Activated naive CD8-positive, alpha-beta T cell treated with anti-CD3 and anti-CD28 coated beads, Interleukin-2, amount 50 U/mL, for 24 hours (primary cell): ENCODE measurements at regions not wholly inside any gene's neighbourhood (a gene's known extent, or its start where the extent isn't known, plus 50 kb on each side); places are given as distances from the start of the nearest gene placed in this dataset.

Source experiments
- ATAC-seq: fragments of 150-1000 bp; cut with Tn5 transposase; one replicate; pipeline ENCODE4 v1.10.0; 2021
- DNase-seq: peaks from one replicate; pipeline ENCODE4 v3.0.0; 2021
- H3K27ac Mint-ChIP-seq: one replicate; pipeline ENCODE4 v1.8.0; 2021; ENCODE audit warnings: mild to moderate bottlenecking, mixed read lengths
- H3K27me3 Mint-ChIP-seq: one replicate; pipeline ENCODE4 v1.8.0; 2021; ENCODE audit warnings: mixed read lengths
- H3K36me3 Mint-ChIP-seq: one replicate; pipeline ENCODE4 v1.8.0; 2021; ENCODE audit warnings: low read depth, mixed read lengths
- H3K4me1 Mint-ChIP-seq: one replicate; pipeline ENCODE4 v1.8.0; 2021; ENCODE audit warnings: mixed read lengths
- H3K4me3 Mint-ChIP-seq: one replicate; pipeline ENCODE4 v1.8.0; 2021; ENCODE audit warnings: mild to moderate bottlenecking, moderate library complexity, mixed read lengths
- H3K9me3 Mint-ChIP-seq: one replicate; pipeline ENCODE4 v1.8.0; 2021; ENCODE audit warnings: mixed read lengths

GRCh38 chr6:146909376-146909775 lies 294.8 kb upstream of the STXBP5 start:
- Mint-ChIP-seq H3K27ac (no peak overlapping the region), H3K4me1 (peaks cover 7% of the 10 kb centered on the region), H3K9me3 (no peaks in the 10 kb centered on the region), H3K4me3 (no peak overlapping the region), H3K36me3 (no peaks in the 10 kb centered on the region), H3K27me3 (peaks cover 11% of the 10 kb centered on the region)
- DNase-seq: no peak
- no peak for ATAC-seq

GRCh38 chr6:146909886-146910285 lies 294.3 kb upstream of the STXBP5 start:
- ATAC-seq (no peak), DNase-seq (no peak)
- H3K4me3 Mint-ChIP-seq: no peak overlapping the region
- H3K4me1 Mint-ChIP-seq: peaks cover 12% of the 10 kb centered on the region
- H3K27ac Mint-ChIP-seq: no peak overlapping the region
- no peaks in the 10 kb centered on the region for H3K36me3 Mint-ChIP-seq
- H3K27me3 Mint-ChIP-seq: peaks cover 11% of the 10 kb centered on the region
- no peaks in the 10 kb centered on the region for H3K9me3 Mint-ChIP-seq

GRCh38 chr6:146910611-146911010 lies 293.6 kb upstream of the STXBP5 start:
- H3K27me3 Mint-ChIP-seq: peaks cover 11% of the 10 kb centered on the region
- no peaks in the 10 kb centered on the region for H3K36me3 Mint-ChIP-seq
- H3K4me3 Mint-ChIP-seq: no peak overlapping the region
- no peak overlapping the region for H3K27ac Mint-ChIP-seq
- ATAC-seq: no peak
- H3K4me1 Mint-ChIP-seq: peaks cover 19% of the 10 kb centered on the region
- DNase-seq: no peak
- no peaks in the 10 kb centered on the region for H3K9me3 Mint-ChIP-seq

- ATAC-seq: no peak
- no peak for DNase-seq
- Mint-ChIP-seq H3K9me3 (no peaks in the 10 kb centered on the region), H3K27ac (no peak overlapping the region), H3K4me1 (peaks cover 24% of the 10 kb centered on the region), H3K36me3 (no peaks in the 10 kb centered on the region), H3K4me3 (no peak overlapping the region), H3K27me3 (peaks cover 11% of the 10 kb centered on the region)
Observed at GRCh38 chr6:146911635-146912215, 292.5 kb upstream of the STXBP5 start.

- no peak for ATAC-seq
- no peaks in the 10 kb centered on the region for H3K36me3 Mint-ChIP-seq
Observed at GRCh38 chr6:146912730-146913685, 291.2 kb upstream of the STXBP5 start.

GRCh38 chr6:146913842-146914488 lies 290.3 kb upstream of the STXBP5 start:
- no peaks in the 10 kb centered on the region for H3K9me3 Mint-ChIP-seq
- peaks cover 9% of the 10 kb centered on the region for H3K27me3 Mint-ChIP-seq
- no peaks in the 10 kb centered on the region for H3K36me3 Mint-ChIP-seq
- H3K4me3 Mint-ChIP-seq: peak overlapping the region; percentile 19
- H3K4me1 Mint-ChIP-seq: peaks cover 24% of the 10 kb centered on the region
- peak; percentile 23 for ATAC-seq
- DNase-seq: peak; percentile 7
- peak overlapping the region; percentile 35 for H3K27ac Mint-ChIP-seq

More at GRCh38 chr6:146912730-146913685, 291.2 kb upstream of the STXBP5 start:
- no peak for DNase-seq
- Mint-ChIP-seq H3K4me3 (no peak overlapping the region), H3K27ac (no peak overlapping the region), H3K9me3 (no peaks in the 10 kb centered on the region), H3K27me3 (peaks cover 9% of the 10 kb centered on the region), H3K4me1 (peaks cover 24% of the 10 kb centered on the region)

- Mint-ChIP-seq H3K4me3 (peak overlapping the region; percentile 19), H3K27ac (peak overlapping the region; percentile 35), H3K36me3 (no peaks in the 10 kb centered on the region), H3K4me1 (peaks cover 24% of the 10 kb centered on the region), H3K27me3 (peaks cover 9% of the 10 kb centered on the region), H3K9me3 (no peaks in the 10 kb centered on the region)
- DNase-seq: no peak
- peak; percentile 30 for ATAC-seq
Observed at GRCh38 chr6:146914489-146915483, 289.4 kb upstream of the STXBP5 start.

- no peak for DNase-seq
- Mint-ChIP-seq H3K4me1 (peaks cover 24% of the 10 kb centered on the region), H3K4me3 (no peak overlapping the region), H3K9me3 (no peaks in the 10 kb centered on the region), H3K27ac (no peak overlapping the region), H3K36me3 (no peaks in the 10 kb centered on the region), H3K27me3 (peaks cover 11% of the 10 kb centered on the region)
- ATAC-seq: peak; percentile 52
Observed at GRCh38 chr6:146915671-146916127, 288.5 kb upstream of the STXBP5 start.

GRCh38 chr6:146916435-146917025 lies 287.7 kb upstream of the STXBP5 start:
- DNase-seq (no peak), ATAC-seq (no peak)
- Mint-ChIP-seq H3K9me3 (no peaks in the 10 kb centered on the region), H3K4me1 (peaks cover 24% of the 10 kb centered on the region), H3K27me3 (peaks cover 11% of the 10 kb centered on the region), H3K27ac (no peak overlapping the region), H3K36me3 (no peaks in the 10 kb centered on the region), H3K4me3 (no peak overlapping the region)

- no peaks in the 10 kb centered on the region for H3K36me3 Mint-ChIP-seq
- H3K9me3 Mint-ChIP-seq: no peaks in the 10 kb centered on the region
- no peak overlapping the region for H3K27ac Mint-ChIP-seq
- ATAC-seq (no peak), DNase-seq (no peak)
- H3K27me3 Mint-ChIP-seq: peaks cover 8% of the 10 kb centered on the region
- peaks cover 24% of the 10 kb centered on the region for H3K4me1 Mint-ChIP-seq
- H3K4me3 Mint-ChIP-seq: no peak overlapping the region
Observed at GRCh38 chr6:146917182-146917581, 287.0 kb upstream of the STXBP5 start.

- Mint-ChIP-seq H3K4me3 (no peak overlapping the region), H3K4me1 (peaks cover 24% of the 10 kb centered on the region), H3K27ac (no peak overlapping the region), H3K9me3 (no peaks in the 10 kb centered on the region), H3K27me3 (peaks cover 7% of the 10 kb centered on the region), H3K36me3 (no peaks in the 10 kb centered on the region)
- DNase-seq: no peak
- ATAC-seq: no peak
Observed at GRCh38 chr6:146917979-146918378, 286.2 kb upstream of the STXBP5 start.

- peaks cover 4% of the 10 kb centered on the region for H3K27me3 Mint-ChIP-seq
- no peak for ATAC-seq
- DNase-seq: no peak
- H3K4me1 Mint-ChIP-seq: peaks cover 21% of the 10 kb centered on the region
- no peaks in the 10 kb centered on the region for H3K36me3 Mint-ChIP-seq
- H3K27ac Mint-ChIP-seq: no peak overlapping the region
- H3K9me3 Mint-ChIP-seq: no peaks in the 10 kb centered on the region
- H3K4me3 Mint-ChIP-seq: no peak overlapping the region
Observed at GRCh38 chr6:146919017-146919416, 285.2 kb upstream of the STXBP5 start.

GRCh38 chr6:146923205-146923833 lies 280.9 kb upstream of the STXBP5 start:
- Mint-ChIP-seq H3K27ac (no peak overlapping the region), H3K4me3 (no peak overlapping the region), H3K4me1 (no peaks in the 10 kb centered on the region), H3K36me3 (no peaks in the 10 kb centered on the region), H3K27me3 (peaks cover 3% of the 10 kb centered on the region), H3K9me3 (no peaks in the 10 kb centered on the region)
- ATAC-seq: no peak
- DNase-seq: no peak
